Esophagus squamous epithelium (tissue), 4 donors: ENCODE measurements at regions not wholly inside any gene's neighbourhood (a gene's known extent, or its start where the extent isn't known, plus 50 kb on each side); places are given as distances from the start of the nearest gene placed in this dataset.

ENCODE experiments used
- POLR2A ChIP-seq, 4 donors: fragments of 450-650 bp; IDR thresholded peaks; one replicate each; pipeline ENCODE4 v1.6.1; 2017; ENCODE audit warnings: antibody characterized with exemption in 4 of 4, mild to moderate bottlenecking in 4 of 4, moderate library complexity in 3 of 4
- TF ChIP-seq, protein P1 (sequence below), 6 experiments: fragments of 450-650 bp in 4 of 6; fragments of 200-600 bp in 2 of 6; sonication (generic) in 2 of 6; IDR thresholded peaks; one replicate each; pipeline ENCODE4 v1.5.1; 2016 to 2019; ENCODE audit warnings: antibody characterized with exemption in 6 of 6, mild to moderate bottlenecking in 4 of 6, moderate library complexity in 4 of 6

DNA sequence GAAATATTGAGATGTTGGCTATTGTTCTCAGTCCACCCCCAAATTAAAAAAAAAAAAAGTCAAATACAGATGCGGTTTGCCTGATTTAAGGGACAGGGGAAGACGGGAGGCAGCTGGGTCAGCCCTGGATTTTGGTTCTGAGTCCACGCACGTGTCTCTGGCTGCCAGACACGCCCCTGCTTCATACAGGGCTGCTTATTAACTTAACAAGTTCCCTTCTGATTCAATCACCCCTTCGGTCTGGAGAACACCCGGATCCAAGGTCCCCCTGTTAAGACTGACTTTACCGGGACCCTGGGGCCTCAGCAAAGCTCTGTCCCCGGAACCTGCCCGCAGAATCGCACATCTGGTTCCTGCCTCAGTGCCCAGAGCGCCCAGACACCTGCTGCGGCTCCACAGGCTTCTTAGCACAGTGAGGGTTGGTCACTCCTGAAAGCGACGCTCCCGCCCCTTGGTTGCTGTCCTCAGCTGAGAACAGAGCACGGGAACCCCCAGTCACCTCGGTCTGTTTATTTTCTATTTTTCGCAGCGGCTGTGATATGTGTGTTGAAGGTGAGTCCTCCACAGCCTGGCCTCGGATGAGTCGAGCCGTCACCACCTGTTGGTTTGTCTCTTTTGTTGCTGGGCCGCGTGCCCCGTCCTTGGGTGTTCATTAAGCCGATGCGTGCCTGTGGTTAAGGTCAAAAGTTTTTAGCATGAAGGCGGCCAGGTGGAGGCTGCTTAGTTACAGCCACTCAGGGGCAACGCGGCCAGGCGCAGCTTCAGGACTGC, 57.2 kb downstream of the RTP5 start:
- TF ChIP-seq, protein P1, sequence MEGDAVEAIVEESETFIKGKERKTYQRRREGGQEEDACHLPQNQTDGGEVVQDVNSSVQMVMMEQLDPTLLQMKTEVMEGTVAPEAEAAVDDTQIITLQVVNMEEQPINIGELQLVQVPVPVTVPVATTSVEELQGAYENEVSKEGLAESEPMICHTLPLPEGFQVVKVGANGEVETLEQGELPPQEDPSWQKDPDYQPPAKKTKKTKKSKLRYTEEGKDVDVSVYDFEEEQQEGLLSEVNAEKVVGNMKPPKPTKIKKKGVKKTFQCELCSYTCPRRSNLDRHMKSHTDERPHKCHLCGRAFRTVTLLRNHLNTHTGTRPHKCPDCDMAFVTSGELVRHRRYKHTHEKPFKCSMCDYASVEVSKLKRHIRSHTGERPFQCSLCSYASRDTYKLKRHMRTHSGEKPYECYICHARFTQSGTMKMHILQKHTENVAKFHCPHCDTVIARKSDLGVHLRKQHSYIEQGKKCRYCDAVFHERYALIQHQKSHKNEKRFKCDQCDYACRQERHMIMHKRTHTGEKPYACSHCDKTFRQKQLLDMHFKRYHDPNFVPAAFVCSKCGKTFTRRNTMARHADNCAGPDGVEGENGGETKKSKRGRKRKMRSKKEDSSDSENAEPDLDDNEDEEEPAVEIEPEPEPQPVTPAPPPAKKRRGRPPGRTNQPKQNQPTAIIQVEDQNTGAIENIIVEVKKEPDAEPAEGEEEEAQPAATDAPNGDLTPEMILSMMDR (IDR thresholded peaks at IDR 0.05) = no peak
- TF ChIP-seq POLR2A (IDR thresholded peaks at IDR 0.05) = no peak
